Stimulated activated effector memory CD8-positive, alpha-beta T cell treated with anti-CD3 and anti-CD28 coated beads, Interleukin-12 subunit alpha, Interleukin-12 subunit beta, amount 100 ng/mL, for 72 hours (primary cell): ENCODE measurements at regions not wholly inside any gene's neighbourhood (a gene's known extent, or its start where the extent isn't known, plus 50 kb on each side); places are given as distances from the start of the nearest gene placed in this dataset.

Source experiments
- ATAC-seq: fragments of 150-1000 bp; cut with Tn5 transposase; 2 replicates; pipeline ENCODE4 v1.10.0; 2021
- DNase-seq, 2 donors: peaks; one replicate each; pipeline ENCODE4 v3.0.0; 2021 to 2022; ENCODE audit warnings: low spot score in 2 of 2
- H3K27ac Mint-ChIP-seq: one replicate; pipeline ENCODE4 v1.8.0; 2022; ENCODE audit warnings: mild to moderate bottlenecking, mixed read lengths
- H3K36me3 Mint-ChIP-seq: one replicate; pipeline ENCODE4 v1.8.0; 2022; ENCODE audit warnings: mild to moderate bottlenecking, mixed read lengths
- H3K4me1 Mint-ChIP-seq: one replicate; pipeline ENCODE4 v1.8.0; 2022; ENCODE audit warnings: mixed read lengths
- H3K4me3 Mint-ChIP-seq: one replicate; pipeline ENCODE4 v1.8.0; 2022; ENCODE audit warnings: mild to moderate bottlenecking, mixed read lengths
- H3K9me3 Mint-ChIP-seq: one replicate; pipeline ENCODE4 v1.8.0; 2022; ENCODE audit warnings: mixed read lengths

DNA sequence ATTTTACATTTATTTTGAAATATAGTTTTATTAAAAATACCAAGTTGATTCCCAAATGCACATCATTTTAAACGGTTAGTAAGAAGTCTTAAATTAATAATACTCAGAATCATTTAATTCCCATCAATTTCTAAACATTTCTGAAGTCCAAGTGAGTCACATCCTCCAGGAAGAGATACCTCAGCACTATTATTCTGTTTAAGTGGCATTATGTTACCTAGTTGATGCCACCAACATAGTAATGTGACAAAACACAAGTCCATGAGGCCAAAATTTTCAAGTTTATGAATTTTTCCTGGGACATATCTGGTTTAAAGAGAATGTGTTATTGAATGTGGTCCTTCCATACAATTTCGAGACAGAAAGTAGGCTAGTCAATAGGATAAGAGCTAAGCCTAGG lies 1348.3 kb upstream of the CDH9 start:
- H3K36me3 Mint-ChIP-seq: no peaks in the 10 kb centered on the region

GRCh38 chr5:28380167-28380566 lies 1341.8 kb upstream of the CDH9 start:
- Mint-ChIP-seq H3K9me3 (peaks cover 3% of the 10 kb centered on the region), H3K36me3 (no peaks in the 10 kb centered on the region), H3K27ac (no peak overlapping the region), H3K4me3 (no peak overlapping the region), H3K4me1 (no peaks in the 10 kb centered on the region)
- DNase-seq: no peak
- no peak for ATAC-seq

More for the DNA sequence above, 1348.3 kb upstream of the CDH9 start:
- peaks cover 2% of the 10 kb centered on the region for H3K9me3 Mint-ChIP-seq
- no peak for ATAC-seq
- no peak for DNase-seq
- no peak overlapping the region for H3K4me3 Mint-ChIP-seq
- no peak overlapping the region for H3K27ac Mint-ChIP-seq
- H3K4me1 Mint-ChIP-seq: no peaks in the 10 kb centered on the region

DNA sequence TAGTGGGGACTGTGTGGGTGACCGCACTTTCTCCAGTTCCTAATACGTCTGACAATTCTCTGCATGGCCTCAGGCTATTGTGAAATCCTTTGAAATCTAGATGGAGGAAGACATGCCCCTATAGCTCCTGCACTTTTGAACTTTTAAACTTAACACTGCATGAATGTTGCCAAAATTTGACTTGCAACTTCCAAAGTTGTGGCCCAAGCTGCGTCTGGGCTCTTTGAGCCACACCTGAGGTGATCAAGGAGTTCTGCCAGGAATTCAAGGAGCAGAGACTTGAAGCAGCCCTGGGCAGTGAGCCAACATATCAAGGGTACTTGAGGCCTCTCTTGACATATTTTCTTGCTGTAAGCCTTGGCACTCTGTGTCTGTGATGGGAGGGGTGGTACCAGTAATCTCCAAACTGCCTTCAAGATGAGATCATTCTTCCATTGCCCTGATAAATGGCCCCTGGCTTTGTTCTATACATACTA lies 1336.1 kb upstream of the CDH9 start:
- ATAC-seq (no peak), DNase-seq (no peak)
- Mint-ChIP-seq H3K36me3 (no peaks in the 10 kb centered on the region), H3K4me3 (no peak overlapping the region), H3K9me3 (peaks cover 7% of the 10 kb centered on the region), H3K27ac (no peak overlapping the region), H3K4me1 (no peaks in the 10 kb centered on the region)

DNA sequence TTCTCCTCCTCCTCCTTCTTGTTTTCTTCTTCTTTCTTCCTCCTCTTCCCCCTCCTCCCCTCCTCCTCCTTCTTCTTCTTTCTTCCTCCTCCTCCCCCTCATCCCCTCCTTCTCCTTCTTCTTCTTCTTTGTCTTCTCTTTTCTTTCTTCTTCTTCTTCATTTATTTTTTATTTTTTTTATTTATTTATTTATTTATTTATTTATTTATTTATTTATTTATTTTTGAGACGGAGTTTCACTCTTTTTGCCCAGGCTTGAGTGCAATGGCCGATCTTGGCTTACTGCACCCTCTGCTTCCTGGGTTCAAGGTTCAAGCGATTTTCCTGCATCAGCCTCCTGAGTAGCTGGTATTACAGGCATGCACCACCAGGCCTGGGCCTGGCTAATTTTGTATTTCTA lies 1332.5 kb upstream of the CDH9 start:
- Mint-ChIP-seq H3K36me3 (no peaks in the 10 kb centered on the region), H3K9me3 (peaks cover 14% of the 10 kb centered on the region), H3K27ac (no peak overlapping the region), H3K4me3 (no peak overlapping the region), H3K4me1 (no peaks in the 10 kb centered on the region)
- no peak for DNase-seq
- no peak for ATAC-seq

- Mint-ChIP-seq H3K27ac (no peak overlapping the region), H3K4me3 (no peak overlapping the region), H3K9me3 (peaks cover 13% of the 10 kb centered on the region), H3K36me3 (no peaks in the 10 kb centered on the region), H3K4me1 (no peaks in the 10 kb centered on the region)
- ATAC-seq (no peak), DNase-seq (no peak)
These were observed 1331.0 kb upstream of the CDH9 start for GRCh38 chr5:28369418-28369817.

DNA sequence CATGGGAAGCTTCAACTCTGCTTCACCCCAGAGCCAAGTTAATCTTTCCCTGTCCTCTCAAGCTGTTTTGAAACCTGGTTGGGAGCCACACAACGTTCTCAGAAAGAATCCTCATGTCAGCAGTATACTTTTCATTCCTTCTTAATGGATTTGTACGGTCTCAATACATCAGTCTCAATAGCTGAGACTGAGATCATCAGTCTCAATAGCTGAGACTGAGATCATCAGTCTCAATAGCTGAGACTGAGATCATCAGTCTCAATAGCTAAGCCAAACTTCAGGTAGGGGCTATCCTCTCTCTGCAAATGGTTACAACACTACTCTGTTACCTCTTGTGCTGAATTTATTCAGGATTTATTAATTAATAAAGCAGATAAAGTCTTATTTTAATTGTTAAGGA lies 1317.4 kb upstream of the CDH9 start:
- no peaks in the 10 kb centered on the region for H3K36me3 Mint-ChIP-seq
- no peak overlapping the region for H3K27ac Mint-ChIP-seq
- H3K9me3 Mint-ChIP-seq: peaks cover 9% of the 10 kb centered on the region
- no peak for DNase-seq
- H3K4me1 Mint-ChIP-seq: no peaks in the 10 kb centered on the region
- H3K4me3 Mint-ChIP-seq: no peak overlapping the region
- ATAC-seq: no peak

- Mint-ChIP-seq H3K4me1 (no peaks in the 10 kb centered on the region), H3K27ac (no peak overlapping the region), H3K36me3 (no peaks in the 10 kb centered on the region), H3K9me3 (peaks cover 11% of the 10 kb centered on the region), H3K4me3 (no peak overlapping the region)
- DNase-seq: no peak
- ATAC-seq: no peak
These were observed 1308.3 kb upstream of the CDH9 start for GRCh38 chr5:28346696-28347095.

GRCh38 chr5:28344836-28345433 lies 1306.5 kb upstream of the CDH9 start:
- Mint-ChIP-seq H3K27ac (no peak overlapping the region), H3K4me1 (no peaks in the 10 kb centered on the region), H3K4me3 (no peak overlapping the region), H3K36me3 (no peaks in the 10 kb centered on the region), H3K9me3 (peaks cover 5% of the 10 kb centered on the region)
- DNase-seq (no peak), ATAC-seq (no peak)

DNA sequence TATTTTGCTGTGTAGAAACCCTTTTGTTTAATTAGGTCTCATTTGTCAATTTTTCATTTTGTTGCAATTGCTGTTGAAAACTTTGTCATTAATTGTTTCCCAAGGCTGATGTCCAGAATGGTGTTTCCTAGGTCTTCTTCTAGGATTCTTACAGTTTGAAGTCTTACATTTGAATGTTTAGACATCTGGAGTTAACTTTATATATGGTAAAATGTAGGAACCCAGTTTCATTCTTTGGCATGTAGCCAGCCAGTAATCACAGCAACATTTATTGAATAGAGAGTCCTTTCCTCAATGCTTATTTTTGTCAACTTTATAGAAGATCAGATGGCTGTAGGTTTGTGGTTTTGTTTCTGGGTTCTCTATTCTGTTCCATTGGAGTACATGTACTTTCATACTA lies 1290.8 kb upstream of the CDH9 start:
- DNase-seq (no peak), ATAC-seq (no peak)
- Mint-ChIP-seq H3K4me3 (no peak overlapping the region), H3K36me3 (no peaks in the 10 kb centered on the region), H3K27ac (no peak overlapping the region), H3K4me1 (no peaks in the 10 kb centered on the region), H3K9me3 (peaks cover 4% of the 10 kb centered on the region)

- no peaks in the 10 kb centered on the region for H3K36me3 Mint-ChIP-seq
- no peak for ATAC-seq
- no peak for DNase-seq
- peaks cover 5% of the 10 kb centered on the region for H3K9me3 Mint-ChIP-seq
- no peaks in the 10 kb centered on the region for H3K4me1 Mint-ChIP-seq
- H3K4me3 Mint-ChIP-seq: no peak overlapping the region
- H3K27ac Mint-ChIP-seq: no peak overlapping the region
These were observed 1290.3 kb upstream of the CDH9 start for GRCh38 chr5:28328681-28329080.

- ATAC-seq: no peak
- peaks cover 7% of the 10 kb centered on the region for H3K9me3 Mint-ChIP-seq
These were observed 1285.8 kb upstream of the CDH9 start for GRCh38 chr5:28324174-28324573.

DNA sequence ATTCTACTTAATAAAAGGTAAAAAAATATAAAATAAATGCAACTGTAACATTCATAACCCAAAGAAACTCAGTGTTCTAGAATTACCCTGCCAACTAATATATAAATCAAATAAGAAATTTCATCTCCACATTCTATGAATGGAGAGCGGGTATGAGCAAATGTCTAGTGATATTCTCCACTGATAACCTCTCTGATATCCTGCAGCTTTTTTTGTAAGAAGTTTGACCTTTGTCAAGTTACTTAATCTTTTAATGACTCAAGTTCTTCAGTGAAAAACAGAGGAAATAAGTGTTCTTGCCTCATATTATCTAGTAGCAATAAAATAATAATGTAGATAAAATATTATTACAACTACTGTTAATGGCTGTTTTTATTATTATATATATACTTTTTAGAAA lies 1275.6 kb upstream of the CDH9 start:
- Mint-ChIP-seq H3K27ac (no peak overlapping the region), H3K4me3 (no peak overlapping the region), H3K9me3 (peaks cover 5% of the 10 kb centered on the region), H3K4me1 (no peaks in the 10 kb centered on the region), H3K36me3 (no peaks in the 10 kb centered on the region)
- no peak for DNase-seq
- ATAC-seq: no peak

More at GRCh38 chr5:28324174-28324573, 1285.8 kb upstream of the CDH9 start:
- H3K36me3 Mint-ChIP-seq: no peaks in the 10 kb centered on the region
- H3K27ac Mint-ChIP-seq: no peak overlapping the region
- H3K4me1 Mint-ChIP-seq: no peaks in the 10 kb centered on the region
- no peak overlapping the region for H3K4me3 Mint-ChIP-seq
- no peak for DNase-seq

- peaks cover 5% of the 10 kb centered on the region for H3K9me3 Mint-ChIP-seq
- H3K27ac Mint-ChIP-seq: no peak overlapping the region
- H3K4me1 Mint-ChIP-seq: no peaks in the 10 kb centered on the region
- no peak overlapping the region for H3K4me3 Mint-ChIP-seq
- DNase-seq (no peak), ATAC-seq (no peak)
- no peaks in the 10 kb centered on the region for H3K36me3 Mint-ChIP-seq
These were observed 1275.0 kb upstream of the CDH9 start for GRCh38 chr5:28313321-28313951.

DNA sequence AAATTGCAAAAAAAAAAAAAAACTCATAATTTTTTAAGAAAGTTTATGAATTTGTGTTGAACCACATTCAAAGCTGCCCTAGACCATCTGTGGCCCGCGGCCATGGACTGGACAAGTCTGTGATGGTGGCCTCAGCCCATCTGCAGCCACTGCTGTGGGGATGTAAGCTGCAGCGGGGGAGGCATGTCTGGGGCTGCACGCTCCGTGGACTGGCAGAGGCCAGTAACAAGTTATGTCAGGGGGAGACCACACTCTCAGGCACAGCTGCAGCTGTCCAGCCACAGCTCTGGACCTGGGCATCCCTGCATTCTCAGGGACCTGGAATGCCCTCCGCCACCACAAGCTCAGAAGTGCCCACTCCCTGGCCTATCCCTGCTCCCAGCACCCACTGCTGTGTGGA lies 1272.3 kb upstream of the CDH9 start:
- Mint-ChIP-seq H3K9me3 (peaks cover 5% of the 10 kb centered on the region), H3K4me1 (no peaks in the 10 kb centered on the region), H3K36me3 (no peaks in the 10 kb centered on the region), H3K4me3 (no peak overlapping the region), H3K27ac (no peak overlapping the region)
- ATAC-seq (no peak), DNase-seq (no peak)

- DNase-seq: no peak
- Mint-ChIP-seq H3K4me1 (no peaks in the 10 kb centered on the region), H3K36me3 (no peaks in the 10 kb centered on the region), H3K27ac (no peak overlapping the region), H3K4me3 (no peak overlapping the region), H3K9me3 (peaks cover 6% of the 10 kb centered on the region)
- no peak for ATAC-seq
These were observed 1267.5 kb upstream of the CDH9 start for GRCh38 chr5:28305891-28306290.

GRCh38 chr5:28301712-28302111 lies 1263.3 kb upstream of the CDH9 start:
- no peak for DNase-seq
- no peak for ATAC-seq
- Mint-ChIP-seq H3K9me3 (peaks cover 7% of the 10 kb centered on the region), H3K4me3 (no peak overlapping the region), H3K4me1 (no peaks in the 10 kb centered on the region), H3K27ac (no peak overlapping the region), H3K36me3 (no peaks in the 10 kb centered on the region)
